Psoas muscle (tissue), 7 donors: ENCODE measurements at regions not wholly inside any gene's neighbourhood (a gene's known extent, or its start where the extent isn't known, plus 50 kb on each side); places are given as distances from the start of the nearest gene placed in this dataset.

Source experiments
- ATAC-seq, 4 donors: fragments of 200-7000 bp; cut with Tn5 transposase; one replicate each; pipeline ENCODE4 v1.9.1; 2020; ENCODE audit warnings: moderate library complexity in 3 of 4, mild to moderate bottlenecking in 2 of 4
- DNase-seq, 2 donors: peaks; one replicate each; pipeline ENCODE4 v3.0.0-alpha.2; 2020
- H3K27ac ChIP-seq: fragments of 200-600 bp; one replicate; pipeline ENCODE4 v1.8.0; 2022
- H3K27me3 ChIP-seq, 3 donors: fragments of 200-600 bp in 1 of 3; one replicate each; pipeline versions ENCODE4 v1.6.1 to v1.8.0; 2013 to 2022; ENCODE audit warnings: low read length in 2 of 3, mild to moderate bottlenecking in 2 of 3, moderate library complexity in 1 of 3; ENCODE audit not compliant: insufficient read depth in 3 of 3
- H3K36me3 ChIP-seq, 2 donors: fragments of 200-600 bp in 1 of 2; one replicate each; pipeline versions ENCODE4 v1.6.1 to v1.8.0; 2013 to 2022; ENCODE audit warnings: low read depth in 1 of 2, mild to moderate bottlenecking in 1 of 2, moderate library complexity in 1 of 2; ENCODE audit not compliant: insufficient read depth in 1 of 2
- H3K4me1 ChIP-seq: fragments of 200-600 bp; one replicate; pipeline ENCODE4 v1.8.0; 2022
- H3K4me3 ChIP-seq: fragments of 200-600 bp; one replicate; pipeline ENCODE4 v1.8.0; 2022; ENCODE audit warnings: mild to moderate bottlenecking
- H3K9me3 ChIP-seq: fragments of 200-600 bp; one replicate; pipeline ENCODE4 v1.8.0; 2022
- CTCF ChIP-seq: fragments of 200-600 bp; IDR thresholded peaks from one replicate; pipeline ENCODE4 v1.8.0; 2022; ENCODE audit warnings: antibody characterized with exemption
- WGBS, 3 donors: extraction: QIAGEN DNeasy Blood & Tissue Kit; methylation state at CpG; one replicate each; pipeline versions ENCODE4 v1.1.6 to v1.1.7; 2013; 5-methylcytosine and 5-hydroxymethylcytosine counted together
- intact Hi-C, 2 donors: fragments of 100-400 bp; cut with DNase I; formaldehyde crosslinking; loops; one replicate each; pipeline versions ENCODE4 v1.11.0 to v1.14.2; 2022
- donor health status: healthy with polysubstance abuse.
- donor health status: DM: no; HTN: no; CAD: no; lungs with moderate emphysema.
- donor health status: Bipolar disorder and iron deficiency.
- donor health status: healthy.
- donor health status: DM: yes; HTN: yes; CAD: no.
- donor health status: DM: no; HTN: no; CAD: no.
- donor health status: DM: yes; HTN: yes; CAD: no.

GRCh38 chr2:116747103-116747502 is 1067.4 kb upstream of the DDX18 start:
- no peaks in the 10 kb centered on the region for H3K36me3 ChIP-seq
- no peaks in the 10 kb centered on the region for H3K4me1 ChIP-seq
- no peak overlapping the region for H3K27ac ChIP-seq
- no peaks in the 10 kb centered on the region for H3K9me3 ChIP-seq
- intact Hi-C loops: no loop called here
- WGBS, 3 donors: 58 to 68% (median 64%) methylated on average over 1 of the region's 1 CpG
- no peak for ATAC-seq
- no peaks in the 10 kb centered on the region for H3K27me3 ChIP-seq
- DNase-seq: no peak
- no peak overlapping the region for H3K4me3 ChIP-seq
- no peak for TF ChIP-seq CTCF

GRCh38 chr2:116749994-116750393 is 1064.5 kb upstream of the DDX18 start:
- TF ChIP-seq CTCF: no peak
- no peak overlapping the region for H3K27ac ChIP-seq
- intact Hi-C loops: no loop called here

GRCh38 chr2:116754381-116755101 is 1060.0 kb upstream of the DDX18 start:
- DNase-seq (no peak), ATAC-seq (no peak)
- H3K27me3 ChIP-seq: no peaks in the 10 kb centered on the region
- no peaks in the 10 kb centered on the region for H3K9me3 ChIP-seq
- no peaks in the 10 kb centered on the region for H3K4me1 ChIP-seq
- no peak for TF ChIP-seq CTCF
- 34 to 41% (median 38%) methylated on average over 13 of the region's 13 CpGs for WGBS, 3 donors
- no peaks in the 10 kb centered on the region for H3K36me3 ChIP-seq
- H3K4me3 ChIP-seq: no peak overlapping the region
- intact Hi-C loops: no loop called here
- no peak overlapping the region for H3K27ac ChIP-seq

More at GRCh38 chr2:116749994-116750393, 1064.5 kb upstream of the DDX18 start:
- Histone ChIP-seq H3K4me1 (no peaks in the 10 kb centered on the region), H3K27me3 (no peaks in the 10 kb centered on the region), H3K4me3 (no peak overlapping the region), H3K36me3 (no peaks in the 10 kb centered on the region), H3K9me3 (no peaks in the 10 kb centered on the region)
- DNase-seq (no peak), ATAC-seq (no peak)

- no peak for ATAC-seq
- Histone ChIP-seq H3K9me3 (no peaks in the 10 kb centered on the region), H3K36me3 (no peaks in the 10 kb centered on the region), H3K4me1 (no peaks in the 10 kb centered on the region), H3K4me3 (no peak overlapping the region), H3K27ac (no peak overlapping the region), H3K27me3 (no peaks in the 10 kb centered on the region)
- no peak for DNase-seq
- intact Hi-C loops: no loop called here
- WGBS, 3 donors: 40 to 48% (median 47%) methylated on average over 1 of the region's 1 CpG
- TF ChIP-seq CTCF: no peak
These were observed 1052.6 kb upstream of the DDX18 start for GRCh38 chr2:116761864-116762263.

GRCh38 chr2:116769514-116769913 is 1045.0 kb upstream of the DDX18 start:
- Histone ChIP-seq H3K36me3 (no peaks in the 10 kb centered on the region), H3K9me3 (no peaks in the 10 kb centered on the region), H3K4me1 (no peaks in the 10 kb centered on the region), H3K4me3 (no peak overlapping the region), H3K27me3 (no peaks in the 10 kb centered on the region), H3K27ac (no peak overlapping the region)
- WGBS, 3 donors: 75 to 90% (median 82%) methylated on average over 4 of the region's 4 CpGs
- DNase-seq: no peak
- TF ChIP-seq CTCF: no peak
- intact Hi-C loops: no loop called here
- no peak for ATAC-seq
